GM23248 (cell line): ENCODE measurements at regions not wholly inside any gene's neighbourhood (a gene's known extent, or its start where the extent isn't known, plus 50 kb on each side); places are given as distances from the start of the nearest gene placed in this dataset.
A peak's percentile ranks its signal among the peaks of the same experiment; 100 is the strongest.

ENCODE experiments used
- DNase-seq: peaks from one replicate; pipeline ENCODE4 v3.0.0-alpha.2; 2015
- H2AFZ ChIP-seq: fragments of 200-600 bp; sonication (generic); 2 replicates; pipeline ENCODE4 v1.6.1; 2016; ENCODE audit warnings: antibody characterized with exemption
- H3F3A ChIP-seq: fragments of 200-600 bp; sonication (generic); 2 replicates; pipeline ENCODE4 v1.6.1; 2016; ENCODE audit warnings: mild to moderate bottlenecking, antibody characterized with exemption, mixed run types; ENCODE audit not compliant: insufficient read depth
- H3K27ac ChIP-seq: fragments of 200-600 bp; sonication (generic); 2 replicates; pipeline ENCODE4 v1.5.1; 2016; ENCODE audit warnings: mild to moderate bottlenecking
- H3K27me3 ChIP-seq: fragments of 200-600 bp; sonication (generic); replicated peaks from 2 replicates; pipeline ENCODE4 v1.6.1; 2016; ENCODE audit warnings: mild to moderate bottlenecking; ENCODE audit not compliant: insufficient read depth
- H3K36me3 ChIP-seq: fragments of 200-600 bp; sonication (generic); 2 replicates; pipeline ENCODE4 v1.6.1; 2016; ENCODE audit warnings: low read depth, mild to moderate bottlenecking
- H3K4me1 ChIP-seq: fragments of 200-600 bp; sonication (generic); 2 replicates; pipeline ENCODE4 v1.6.1; 2016; ENCODE audit warnings: mild to moderate bottlenecking; ENCODE audit not compliant: insufficient read depth
- H3K4me2 ChIP-seq: fragments of 200-600 bp; sonication (generic); one replicate; pipeline ENCODE4 v1.6.1; 2016; ENCODE audit warnings: mild to moderate bottlenecking; ENCODE audit not compliant: unreplicated experiment
- H3K4me3 ChIP-seq: fragments of 200-600 bp; sonication (generic); 2 replicates; pipeline ENCODE4 v1.5.1; 2016; ENCODE audit warnings: mild to moderate bottlenecking
- H3K79me2 ChIP-seq: fragments of 200-600 bp; sonication (generic); 2 replicates; pipeline ENCODE4 v1.6.1; 2016; ENCODE audit warnings: mild to moderate bottlenecking; ENCODE audit not compliant: insufficient read depth
- H3K9ac ChIP-seq: fragments of 200-600 bp; sonication (generic); 2 replicates; pipeline ENCODE4 v1.6.1; 2016; ENCODE audit warnings: mild to moderate bottlenecking
- H3K9me2 ChIP-seq: fragments of 200-600 bp; sonication (generic); 2 replicates; pipeline ENCODE4 v1.6.1; 2016; ENCODE audit warnings: mixed run types, mild to moderate bottlenecking, moderate library complexity; ENCODE audit not compliant: insufficient read depth
- H3K9me3 ChIP-seq: fragments of 200-600 bp; sonication (generic); one replicate; pipeline ENCODE4 v1.6.1; 2017; ENCODE audit warnings: low read depth
- H4K20me1 ChIP-seq: fragments of 200-600 bp; sonication (generic); 2 replicates; pipeline ENCODE4 v1.6.0; 2016; ENCODE audit not compliant: insufficient read depth
- EZH2 ChIP-seq: fragments of 200-600 bp; sonication (generic); IDR thresholded peaks from 2 replicates; pipeline ENCODE4 v1.6.1; 2018; ENCODE audit warnings: antibody characterized with exemption, mild to moderate bottlenecking; ENCODE audit not compliant: insufficient read depth, poor library complexity, severe bottlenecking
- EZH2phosphoT487 ChIP-seq: fragments of 200-600 bp; sonication (generic); IDR thresholded peaks from 2 replicates; pipeline ENCODE4 v1.6.1; 2018; ENCODE audit warnings: antibody characterized with exemption, moderate library complexity, mild to moderate bottlenecking, low read depth; ENCODE audit not compliant: insufficient read depth
- WGBS, 2 experiments: methylation state at CpG; one replicate each; pipeline ENCODE4 v1.1.6; 2015 to 2017; ENCODE audit warnings: low lambda C conversion rate in 2 of 2, low coverage in 1 of 2; ENCODE audit errors: missing lambda C conversion rate in 2 of 2; 5-methylcytosine and 5-hydroxymethylcytosine counted together
- in situ Hi-C: fragments of 300-500 bp; cut with MboI; formaldehyde crosslinking; loops from 2 replicates; pipeline ENCODE4 v1.15.0; 2020

DNA sequence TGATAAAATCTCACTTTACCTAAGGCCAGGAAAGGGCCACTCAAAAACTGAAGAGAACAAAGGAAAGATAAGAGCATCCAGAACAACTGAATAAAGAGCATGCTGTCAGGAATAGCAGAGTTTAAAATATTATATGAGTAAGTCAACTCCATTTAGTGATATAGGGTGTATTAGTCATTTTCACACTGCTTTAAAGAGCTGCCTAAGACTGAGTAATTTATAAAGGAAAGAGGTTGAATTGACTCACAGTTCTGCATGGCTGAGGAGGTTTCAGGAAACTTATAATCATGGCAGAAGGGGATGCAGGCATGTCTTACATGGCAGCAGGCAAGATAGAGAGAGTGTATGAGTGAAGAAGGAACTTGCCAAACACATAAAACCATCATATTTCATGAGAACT, 778.0 kb upstream of the NECTIN3 start:
- no peak overlapping the region for H3K27ac ChIP-seq
- no peak overlapping the region for H3K4me2 ChIP-seq
- no peak overlapping the region for H3K4me3 ChIP-seq
- H3K9me2 ChIP-seq, result no peaks in the 10 kb centered on the region
- no peaks in the 10 kb centered on the region for H3K9me3 ChIP-seq
- no peaks in the 10 kb centered on the region for H3K36me3 ChIP-seq
- no peak for TF ChIP-seq EZH2
- TF ChIP-seq EZH2phosphoT487, result no peak
- in situ Hi-C loops, result no loop called here
- no peaks in the 10 kb centered on the region for H3F3A ChIP-seq
- no peaks in the 10 kb centered on the region for H4K20me1 ChIP-seq
- peak; percentile 18 for DNase-seq
- H2AFZ ChIP-seq, result no peak overlapping the region
- peaks cover 12% of the 10 kb centered on the region; the same call in 1 of the 2 replicates for H3K4me1 ChIP-seq
- no peaks in the 10 kb centered on the region for H3K79me2 ChIP-seq
- no peak overlapping the region for H3K9ac ChIP-seq
- H3K27me3 ChIP-seq, result no peaks in the 10 kb centered on the region

DNA sequence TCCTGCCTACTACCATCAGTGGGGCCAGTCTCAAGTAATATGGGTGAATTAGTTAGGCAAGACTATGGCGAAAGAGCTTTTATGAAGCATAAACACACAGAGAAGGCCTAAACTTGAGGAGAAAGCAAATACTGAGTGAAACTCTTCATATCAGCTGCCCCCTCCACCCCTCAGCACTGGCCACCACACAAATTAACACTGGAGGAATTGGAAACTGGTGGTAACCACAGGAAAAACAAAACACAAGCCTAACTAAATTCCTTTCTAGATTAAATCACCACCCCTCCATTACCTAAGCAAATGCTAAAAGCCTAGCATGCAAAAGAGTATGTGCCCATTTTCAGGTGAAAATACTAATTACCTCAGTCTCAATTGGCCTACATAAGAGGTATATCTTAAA, 774.7 kb upstream of the NECTIN3 start:
- Histone ChIP-seq H3K79me2 (no peaks in the 10 kb centered on the region), H2AFZ (peak overlapping the region; percentile 29; the same call in 1 of the 2 replicates)

DNA sequence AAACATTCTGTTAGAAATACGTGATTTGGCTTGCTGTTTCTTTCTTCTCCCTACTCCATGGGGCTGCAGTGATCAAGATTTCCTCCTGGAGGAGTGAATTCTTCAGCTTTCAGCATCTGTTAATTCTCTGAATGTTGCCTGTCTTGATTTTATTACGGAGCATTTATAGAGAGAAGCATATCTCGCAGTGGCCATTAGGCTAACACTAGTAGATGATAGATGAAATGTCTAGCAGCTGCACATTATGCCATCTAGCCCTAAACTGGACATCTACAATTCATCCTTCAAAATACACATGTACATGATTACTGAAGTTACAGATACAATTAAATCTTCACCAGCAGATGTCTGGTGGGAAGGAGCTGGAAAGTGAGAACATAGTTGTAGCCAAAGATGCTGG, 769.8 kb upstream of the NECTIN3 start:
- Histone ChIP-seq H3K4me3 (no peak overlapping the region), H3K27me3 (no peaks in the 10 kb centered on the region), H3K36me3 (no peaks in the 10 kb centered on the region), H2AFZ (no peak overlapping the region), H3F3A (no peaks in the 10 kb centered on the region), H3K9ac (no peak overlapping the region), H3K9me3 (no peaks in the 10 kb centered on the region), H3K79me2 (no peaks in the 10 kb centered on the region), H3K27ac (no peak overlapping the region), H3K4me1 (peaks cover 10% of the 10 kb centered on the region), H4K20me1 (no peaks in the 10 kb centered on the region), H3K4me2 (no peak overlapping the region), H3K9me2 (no peaks in the 10 kb centered on the region; the same call in 1 of the 2 replicates)
- in situ Hi-C loops, result no loop called here
- WGBS, 2 experiments, result 64 to 68% methylated on average over 3 of the region's 3 CpGs
- DNase-seq, result no peak
- TF ChIP-seq EZH2phosphoT487, result no peak

More for the DNA sequence above, 774.7 kb upstream of the NECTIN3 start:
- H3K27ac ChIP-seq, result no peak overlapping the region
- in situ Hi-C loops, result no loop called here
- H3K4me1 ChIP-seq, result peaks cover 12% of the 10 kb centered on the region; the same call in 1 of the 2 replicates
- WGBS, 2 experiments, result 88 to 100% methylated on average over 1 of the region's 1 CpG
- no peaks in the 10 kb centered on the region for H3K9me2 ChIP-seq
- no peaks in the 10 kb centered on the region for H3K27me3 ChIP-seq
- H3K4me3 ChIP-seq, result no peak overlapping the region
- no peaks in the 10 kb centered on the region for H3K9me3 ChIP-seq
- H3K4me2 ChIP-seq, result peak overlapping the region; percentile 4
- no peak overlapping the region for H3K9ac ChIP-seq
- DNase-seq, result peak; percentile 15
- no peaks in the 10 kb centered on the region for H4K20me1 ChIP-seq
- H3K36me3 ChIP-seq, result no peaks in the 10 kb centered on the region
- TF ChIP-seq EZH2phosphoT487, result no peak
- TF ChIP-seq EZH2, result no peak
- no peaks in the 10 kb centered on the region for H3F3A ChIP-seq

DNA sequence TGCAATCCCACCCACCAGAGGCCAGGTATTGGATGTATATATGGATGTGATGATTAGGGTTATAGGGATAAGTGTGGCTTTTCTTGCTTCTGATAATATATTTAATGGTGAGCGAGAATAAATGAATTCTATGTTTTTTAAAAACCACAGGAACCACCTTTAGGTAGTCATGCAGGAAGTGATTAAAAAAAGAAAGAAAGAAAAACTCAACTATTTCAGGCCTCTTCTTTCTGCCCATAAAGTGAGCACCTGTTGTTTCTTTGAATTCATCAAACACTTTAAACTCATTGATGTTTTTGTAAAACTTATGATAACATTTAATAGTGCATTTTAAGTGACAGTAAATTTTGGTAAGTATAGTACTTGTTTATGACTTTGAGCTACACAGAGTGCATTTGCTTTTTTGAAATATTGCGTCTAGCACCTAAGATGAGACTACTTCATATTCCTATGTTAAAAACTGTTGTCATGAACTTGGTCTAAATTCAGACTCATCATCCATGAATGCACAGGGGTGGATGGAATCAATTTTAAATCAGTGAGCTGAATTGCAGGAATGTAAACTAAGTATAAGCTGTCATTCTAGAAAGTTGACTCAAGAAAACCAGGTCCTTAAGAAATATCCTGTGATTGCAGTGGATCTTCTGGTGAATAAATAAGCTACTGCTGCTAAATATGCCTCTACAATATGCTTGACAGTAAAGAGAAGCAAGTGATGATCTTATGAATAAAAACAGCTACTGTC, 764.4 kb upstream of the NECTIN3 start:
- H3K27me3 ChIP-seq, result no peaks in the 10 kb centered on the region
- TF ChIP-seq EZH2phosphoT487, result no peak
- no peak for TF ChIP-seq EZH2
- 86 to 87% methylated on average over 2 of the region's 2 CpGs for WGBS, 2 experiments
- H3K9me3 ChIP-seq, result no peaks in the 10 kb centered on the region
- no peak overlapping the region for H2AFZ ChIP-seq
- H4K20me1 ChIP-seq, result no peaks in the 10 kb centered on the region
- peak; percentile 49 for DNase-seq
- no peaks in the 10 kb centered on the region; the same call in 1 of the 2 replicates for H3K9me2 ChIP-seq
- H3K27ac ChIP-seq, result no peak overlapping the region
- no peak overlapping the region for H3K4me3 ChIP-seq
- no peak overlapping the region for H3K9ac ChIP-seq
- H3K4me2 ChIP-seq, result peak overlapping the region; percentile 59
- in situ Hi-C loops, result no loop called here
- H3F3A ChIP-seq, result peaks cover 11% of the 10 kb centered on the region
- H3K79me2 ChIP-seq, result no peaks in the 10 kb centered on the region
- peaks cover 16% of the 10 kb centered on the region for H3K4me1 ChIP-seq
- H3K36me3 ChIP-seq, result no peaks in the 10 kb centered on the region

DNA sequence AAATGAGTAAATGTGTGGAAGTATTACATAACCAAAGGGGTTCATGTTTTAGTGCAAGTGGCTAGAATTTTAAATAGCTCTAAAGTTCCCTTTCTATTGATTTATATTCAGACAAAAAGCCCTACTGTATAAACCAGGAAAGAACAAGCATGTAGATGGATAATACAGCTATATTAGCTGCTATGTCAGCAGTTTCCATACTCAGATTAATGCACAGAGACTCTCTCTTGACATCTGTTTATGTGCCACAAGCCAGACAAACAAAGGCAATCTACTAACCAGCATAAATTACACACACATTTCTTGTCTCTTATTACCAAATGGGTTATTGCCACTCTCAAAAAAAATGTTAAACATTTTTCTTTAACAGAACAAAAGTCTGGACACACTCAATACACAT, 760.1 kb upstream of the NECTIN3 start:
- H2AFZ ChIP-seq, result no peak overlapping the region
- H3K4me3 ChIP-seq, result no peak overlapping the region
- in situ Hi-C loops, result loop anchor here (10.0 kb wide), 1 partner anchor 577 kb away; no protein-coding TSS in a partner anchor
- H3K36me3 ChIP-seq, result no peaks in the 10 kb centered on the region
- H3K4me2 ChIP-seq, result no peak overlapping the region
- no peak for DNase-seq
- H3K9me2 ChIP-seq, result no peaks in the 10 kb centered on the region
- TF ChIP-seq EZH2phosphoT487 (no peak), EZH2 (no peak)
- H3F3A ChIP-seq, result peaks cover 11% of the 10 kb centered on the region
- no peak overlapping the region for H3K27ac ChIP-seq
- H3K79me2 ChIP-seq, result no peaks in the 10 kb centered on the region
- H3K9ac ChIP-seq, result no peak overlapping the region
- peaks cover 16% of the 10 kb centered on the region for H3K4me1 ChIP-seq
- no peaks in the 10 kb centered on the region for H3K9me3 ChIP-seq
- no peaks in the 10 kb centered on the region for H4K20me1 ChIP-seq
- no peaks in the 10 kb centered on the region for H3K27me3 ChIP-seq
